ENCODE measurements at regions not wholly inside any gene's neighbourhood (a gene's known extent, or its start where the extent isn't known, plus 50 kb on each side); places are given as distances from the start of the nearest gene placed in this dataset.

DNA sequence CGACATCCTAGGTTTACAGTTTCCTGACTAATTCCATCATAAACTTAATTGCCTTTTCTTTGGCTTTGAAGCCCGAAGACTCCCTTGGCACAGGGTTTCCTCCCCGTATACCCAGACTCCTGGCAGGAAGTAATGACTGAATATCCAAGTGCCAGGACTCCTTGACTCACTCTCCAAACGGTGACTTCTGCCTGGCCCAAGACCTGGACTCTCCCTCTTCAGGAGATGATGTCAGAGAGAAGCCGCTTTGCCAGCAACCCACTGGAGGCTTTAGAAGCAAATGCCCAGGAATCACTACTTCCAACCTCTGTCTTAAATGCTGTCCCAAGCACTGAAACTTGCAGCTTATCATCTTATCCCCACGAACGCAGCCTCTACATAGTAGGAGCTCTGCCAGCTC, 146.5 kb downstream of the RGS9 start:
- TF ChIP-seq, protein P1, sequence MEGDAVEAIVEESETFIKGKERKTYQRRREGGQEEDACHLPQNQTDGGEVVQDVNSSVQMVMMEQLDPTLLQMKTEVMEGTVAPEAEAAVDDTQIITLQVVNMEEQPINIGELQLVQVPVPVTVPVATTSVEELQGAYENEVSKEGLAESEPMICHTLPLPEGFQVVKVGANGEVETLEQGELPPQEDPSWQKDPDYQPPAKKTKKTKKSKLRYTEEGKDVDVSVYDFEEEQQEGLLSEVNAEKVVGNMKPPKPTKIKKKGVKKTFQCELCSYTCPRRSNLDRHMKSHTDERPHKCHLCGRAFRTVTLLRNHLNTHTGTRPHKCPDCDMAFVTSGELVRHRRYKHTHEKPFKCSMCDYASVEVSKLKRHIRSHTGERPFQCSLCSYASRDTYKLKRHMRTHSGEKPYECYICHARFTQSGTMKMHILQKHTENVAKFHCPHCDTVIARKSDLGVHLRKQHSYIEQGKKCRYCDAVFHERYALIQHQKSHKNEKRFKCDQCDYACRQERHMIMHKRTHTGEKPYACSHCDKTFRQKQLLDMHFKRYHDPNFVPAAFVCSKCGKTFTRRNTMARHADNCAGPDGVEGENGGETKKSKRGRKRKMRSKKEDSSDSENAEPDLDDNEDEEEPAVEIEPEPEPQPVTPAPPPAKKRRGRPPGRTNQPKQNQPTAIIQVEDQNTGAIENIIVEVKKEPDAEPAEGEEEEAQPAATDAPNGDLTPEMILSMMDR (IDR thresholded peaks at IDR 0.05; ENCODE audit: control extremely low read depth, extremely low read depth) = no peak
- DNase-seq (no peak), ATAC-seq (ENCODE audit: insufficient read depth, low FRiP score) (no peak)
- no peak overlapping the region for H3K4me3 ChIP-seq
- no peaks in the 10 kb centered on the region for H3K36me3 ChIP-seq (ENCODE audit: control insufficient read depth in 4 of 4, insufficient read depth in 4 of 4, low read length in 4 of 4)
- peaks cover 0 to 3% (median 0%) of the 10 kb centered on the region in 5 donors for H3K4me1 ChIP-seq (ENCODE audit: control insufficient read depth in 5 of 5, insufficient read depth in 5 of 5, low read length in 5 of 5)
- no peak overlapping the region for H3K9ac ChIP-seq (ENCODE audit: insufficient read depth in 1 of 2, low read length in 2 of 2)
- 69 to 81% methylated on average over 7 of the region's 7 CpGs for WGBS, 2 donors
- H3K27ac ChIP-seq (ENCODE audit: low read depth in 1 of 2, low read length in 1 of 2) = no peak overlapping the region
- H3K9me3 ChIP-seq (ENCODE audit: control insufficient read depth in 4 of 4, insufficient read depth in 3 of 4, low read length in 3 of 4) = no peaks in the 10 kb centered on the region
- no peaks in the 10 kb centered on the region for H3K27me3 ChIP-seq (ENCODE audit: control insufficient read depth in 3 of 3, insufficient read depth in 3 of 3, low read length in 2 of 3)

DNA sequence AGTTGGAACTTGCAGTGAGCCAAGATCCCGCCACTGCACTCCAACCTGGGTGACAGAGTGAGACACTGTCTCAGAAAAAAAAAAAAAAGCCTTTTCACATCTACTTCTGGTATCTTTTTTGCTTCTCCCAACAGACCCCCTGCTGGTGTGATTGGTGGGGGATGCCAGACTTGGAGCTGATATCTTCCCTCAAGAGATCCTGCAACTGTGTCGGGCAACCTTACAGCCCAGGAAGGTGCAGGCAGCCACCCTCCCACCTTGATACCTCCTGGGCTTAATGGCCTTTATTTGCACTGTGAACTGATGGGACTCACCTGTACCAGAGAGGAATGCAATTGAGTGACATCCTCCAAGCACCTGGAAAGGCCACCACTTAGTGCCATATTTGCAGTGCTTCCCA, 142.3 kb downstream of the RGS9 start:
- ATAC-seq (ENCODE audit: insufficient read depth, low FRiP score) (no peak), DNase-seq (no peak)
- H3K27me3 ChIP-seq (ENCODE audit: control insufficient read depth in 3 of 3, insufficient read depth in 3 of 3, low read length in 2 of 3) = no peaks in the 10 kb centered on the region
- H3K36me3 ChIP-seq (ENCODE audit: control insufficient read depth in 4 of 4, insufficient read depth in 4 of 4, low read length in 4 of 4) = no peaks in the 10 kb centered on the region
- no peaks in the 10 kb centered on the region for H3K9me3 ChIP-seq (ENCODE audit: control insufficient read depth in 4 of 4, insufficient read depth in 3 of 4, low read length in 3 of 4)
- no peak overlapping the region for H3K27ac ChIP-seq (ENCODE audit: low read depth in 1 of 2, low read length in 1 of 2)
- H3K4me3 ChIP-seq = no peak overlapping the region
- TF ChIP-seq, protein P1 (IDR thresholded peaks at IDR 0.05; ENCODE audit: control extremely low read depth, extremely low read depth) = no peak
- no peak overlapping the region for H3K9ac ChIP-seq (ENCODE audit: insufficient read depth in 1 of 2, low read length in 2 of 2)
- peaks cover 0 to 6% (median 0%) of the 10 kb centered on the region in 5 donors for H3K4me1 ChIP-seq (ENCODE audit: control insufficient read depth in 5 of 5, insufficient read depth in 5 of 5, low read length in 5 of 5)
- 92 to 93% methylated on average over 2 of the region's 2 CpGs for WGBS, 2 donors

DNA sequence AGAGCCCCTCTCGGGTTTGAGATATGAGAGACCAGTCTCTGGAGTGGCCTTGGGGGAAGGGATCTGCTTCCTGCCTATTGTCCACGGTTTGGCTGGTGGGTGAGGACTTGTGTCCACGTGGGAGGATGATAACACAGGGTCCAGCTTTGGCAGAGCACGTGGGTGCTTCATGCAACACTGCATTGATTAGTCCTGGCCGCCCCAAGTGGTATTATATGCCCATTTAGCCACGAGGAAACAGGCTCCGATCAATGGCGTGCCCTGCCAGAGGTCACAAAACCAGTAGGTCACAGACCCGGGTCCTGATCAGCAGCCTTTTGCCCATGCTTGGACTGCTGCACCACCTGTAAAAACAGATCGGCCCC, 141.6 kb downstream of the RGS9 start:
- TF ChIP-seq, protein P1 (IDR thresholded peaks at IDR 0.05; ENCODE audit: control extremely low read depth, extremely low read depth) = no peak
- DNase-seq (no peak), ATAC-seq (ENCODE audit: insufficient read depth, low FRiP score) (no peak)
- no peak overlapping the region for H3K27ac ChIP-seq (ENCODE audit: low read depth in 1 of 2, low read length in 1 of 2)
- H3K9ac ChIP-seq (ENCODE audit: insufficient read depth in 1 of 2, low read length in 2 of 2) = no peak overlapping the region
- no peak overlapping the region for H3K4me3 ChIP-seq
- peaks cover 0 to 6% (median 0%) of the 10 kb centered on the region in 5 donors for H3K4me1 ChIP-seq (ENCODE audit: control insufficient read depth in 5 of 5, insufficient read depth in 5 of 5, low read length in 5 of 5)
- H3K36me3 ChIP-seq (ENCODE audit: control insufficient read depth in 4 of 4, insufficient read depth in 4 of 4, low read length in 4 of 4) = no peaks in the 10 kb centered on the region
- H3K9me3 ChIP-seq (ENCODE audit: control insufficient read depth in 4 of 4, insufficient read depth in 3 of 4, low read length in 3 of 4) = no peaks in the 10 kb centered on the region
- 74 to 75% methylated on average over 10 of the region's 10 CpGs for WGBS, 2 donors
- H3K27me3 ChIP-seq (ENCODE audit: control insufficient read depth in 3 of 3, insufficient read depth in 3 of 3, low read length in 2 of 3) = no peaks in the 10 kb centered on the region

Data from lung (tissue), 11 donors.